ENCODE measurements at regions not wholly inside any gene's neighbourhood (a gene's known extent, or its start where the extent isn't known, plus 50 kb on each side); places are given as distances from the start of the nearest gene placed in this dataset.

DNA sequence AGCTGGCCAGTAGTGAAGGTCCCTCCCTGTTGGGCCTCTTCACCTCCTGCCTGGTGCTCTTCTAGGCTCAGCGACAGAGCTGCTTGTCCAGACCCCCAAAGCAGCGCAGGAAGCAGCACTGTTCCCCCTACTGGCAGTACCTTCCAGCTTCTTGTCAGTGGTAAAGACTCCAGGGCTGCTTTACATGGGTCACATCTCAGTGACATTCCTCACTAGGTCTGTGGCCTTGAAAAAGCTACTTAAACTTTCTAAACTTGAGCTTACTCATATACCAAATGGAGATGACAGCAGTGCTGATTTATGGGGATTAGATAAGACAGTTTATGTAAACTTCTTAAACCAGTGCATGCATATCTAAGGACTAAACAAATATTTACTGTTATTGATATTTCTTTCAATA, 117.3 kb downstream of the FAT4 start:
- DNase-seq (ENCODE audit: low read depth): no peak
- no peak overlapping the region for H3K4me3 ChIP-seq (ENCODE audit: low read depth, low read length)

DNA sequence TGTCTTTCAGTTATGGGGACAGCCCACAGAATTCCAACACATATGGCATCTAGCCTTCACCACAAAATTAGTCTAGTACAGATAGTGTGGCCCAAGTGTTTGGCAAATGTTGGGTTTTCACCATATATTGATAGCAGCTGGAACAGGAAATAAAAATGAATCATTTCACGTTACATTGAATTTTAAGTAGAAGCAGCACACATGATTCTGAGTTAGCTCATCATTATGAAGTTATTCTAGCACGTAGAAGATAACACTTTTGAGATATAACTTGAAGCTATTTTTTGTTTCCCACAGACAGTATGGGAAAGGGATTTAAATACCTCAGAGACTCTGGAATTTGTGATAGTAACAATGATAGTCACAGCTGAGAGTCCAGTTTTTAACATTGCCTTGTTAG, 118.7 kb downstream of the FAT4 start:
- DNase-seq (ENCODE audit: low read depth): peak; percentile 21
- no peak overlapping the region for H3K4me3 ChIP-seq (ENCODE audit: low read depth, low read length)

DNA sequence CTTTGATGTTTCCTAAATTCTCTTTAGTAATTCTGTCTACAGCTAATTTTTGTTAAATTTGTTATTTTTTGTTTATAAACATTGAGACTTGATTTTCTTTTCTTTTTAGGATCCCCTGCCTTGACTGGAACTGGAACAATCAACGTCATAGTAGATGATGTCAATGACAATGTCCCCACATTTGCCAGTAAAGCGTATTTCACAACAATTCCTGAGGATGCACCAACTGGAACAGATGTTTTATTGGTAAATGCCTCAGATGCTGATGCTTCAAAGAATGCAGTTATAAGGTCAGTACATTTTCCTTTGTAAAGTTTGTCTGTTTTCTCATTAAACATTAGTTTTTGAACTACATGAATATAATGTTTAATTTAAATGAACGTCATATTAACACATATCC, 119.4 kb downstream of the FAT4 start:
- peak; percentile 14 for DNase-seq (ENCODE audit: low read depth)

DNA sequence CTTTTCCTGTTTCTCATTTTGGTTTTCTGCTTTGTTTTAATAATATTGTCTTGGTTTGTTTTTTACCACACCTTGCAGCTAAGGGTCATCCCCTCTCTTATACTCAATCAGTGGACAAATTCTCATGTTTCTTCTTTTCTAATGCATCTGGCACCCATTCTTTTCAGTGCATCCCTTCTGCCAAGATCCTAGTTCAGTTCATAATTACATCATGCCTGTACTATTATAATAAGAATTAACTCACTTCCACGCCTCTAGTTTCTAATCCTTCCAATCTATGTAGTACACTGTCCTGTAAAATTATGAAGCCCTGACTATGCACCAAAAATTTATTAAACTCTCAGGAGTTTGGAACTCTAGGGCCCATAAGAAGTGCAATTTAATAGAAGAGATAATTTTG, 126.1 kb downstream of the FAT4 start:
- H3K4me3 ChIP-seq (ENCODE audit: low read depth, low read length): no peak overlapping the region
- DNase-seq (ENCODE audit: low read depth): no peak

More for the DNA sequence above, 119.4 kb downstream of the FAT4 start:
- no peak overlapping the region for H3K4me3 ChIP-seq (ENCODE audit: low read depth, low read length)

DNA sequence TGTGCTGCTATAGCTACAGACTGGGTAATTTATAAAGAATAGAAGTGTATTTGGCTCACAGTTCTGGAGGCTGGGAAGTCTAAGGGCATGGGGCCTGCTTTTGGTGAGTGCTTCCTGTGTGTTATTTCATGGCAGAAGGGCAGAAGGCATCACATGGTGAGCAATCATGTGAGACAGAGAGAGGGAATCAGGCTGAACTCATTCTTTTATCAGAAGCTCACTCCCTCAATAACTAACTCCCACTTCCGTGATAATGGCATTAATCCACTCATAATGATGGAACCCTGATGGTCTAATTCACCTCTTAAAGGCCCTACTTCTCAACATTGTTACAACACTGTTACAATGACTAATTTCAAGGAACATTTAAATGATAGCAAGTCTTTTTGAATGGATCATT, 129.4 kb downstream of the FAT4 start:
- H3K4me3 ChIP-seq (ENCODE audit: low read depth, low read length): no peak overlapping the region
- DNase-seq (ENCODE audit: low read depth): no peak

DNA sequence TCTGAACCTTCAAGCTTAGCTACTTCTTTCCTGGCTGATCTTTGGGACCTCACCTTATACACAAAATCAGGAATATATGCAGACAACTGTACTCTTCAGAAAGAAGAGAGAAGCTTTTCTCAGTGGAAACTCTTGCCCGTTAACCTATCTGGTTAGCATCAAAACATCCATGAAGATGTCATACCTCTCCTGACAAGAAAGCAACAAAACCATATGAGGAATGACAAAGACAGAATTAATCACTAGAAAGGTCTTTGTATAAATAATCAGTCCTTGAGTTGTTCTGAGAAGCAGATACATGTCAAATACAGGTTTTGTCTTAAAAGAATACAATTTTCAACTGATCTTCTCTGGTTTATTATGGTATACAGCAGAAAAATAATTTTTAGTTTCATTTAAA, 130.8 kb downstream of the FAT4 start:
- H3K4me3 ChIP-seq (ENCODE audit: low read depth, low read length): no peak overlapping the region
- no peak for DNase-seq (ENCODE audit: low read depth)

DNA sequence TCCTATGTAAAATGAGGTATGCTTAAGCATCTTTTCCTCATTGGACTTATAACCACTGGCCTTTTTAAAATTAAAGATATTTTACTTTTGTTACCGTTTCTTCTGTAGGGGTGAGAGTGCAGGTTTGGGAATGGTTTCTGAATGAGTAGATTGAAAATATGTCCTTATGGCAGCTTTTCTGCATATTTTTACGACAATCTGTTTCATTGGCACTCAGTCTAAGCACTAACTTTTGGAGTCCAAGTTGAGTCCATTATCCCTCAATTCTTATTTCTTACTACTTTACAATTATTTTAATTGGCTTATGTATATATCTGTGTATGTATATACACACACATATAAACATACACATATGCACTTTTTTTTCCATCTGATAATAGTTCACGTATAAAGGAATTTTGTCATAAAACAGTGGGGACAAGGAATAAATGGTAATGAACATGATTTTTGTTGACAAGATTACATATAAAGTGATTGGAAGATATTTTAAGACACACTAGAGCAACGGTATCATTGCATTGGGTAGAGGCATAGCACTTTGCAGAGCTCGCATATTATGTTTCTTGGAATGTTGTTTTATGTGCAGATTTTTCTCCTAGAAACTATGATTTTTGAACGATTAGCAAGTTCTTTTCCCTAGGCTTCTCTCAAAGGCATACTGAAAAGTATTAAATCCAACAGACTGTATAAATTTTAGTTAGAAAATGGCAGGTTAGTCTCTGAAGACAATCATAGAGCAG, 133.0 kb downstream of the FAT4 start:
- no peak overlapping the region for H3K4me3 ChIP-seq (ENCODE audit: low read depth, low read length)
- no peak for DNase-seq (ENCODE audit: low read depth)

DNA sequence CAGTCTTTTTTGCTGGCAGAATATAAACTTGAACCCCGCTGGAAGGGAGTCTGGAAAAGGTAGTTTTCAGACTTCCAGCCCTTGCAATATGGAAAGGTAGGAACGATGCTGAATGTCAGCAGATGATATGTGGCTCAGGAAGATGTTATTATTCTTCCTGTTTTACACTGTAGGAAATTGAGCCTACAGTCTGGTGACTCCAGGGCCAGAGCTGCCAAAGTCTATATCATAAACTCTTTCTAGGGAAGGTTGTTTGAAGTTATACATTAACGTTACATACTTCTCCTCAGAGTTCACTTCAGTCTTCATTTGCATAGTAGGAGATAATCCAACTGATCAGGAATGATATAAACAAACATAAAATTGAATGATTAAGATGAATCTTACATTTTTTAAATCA, 141.3 kb downstream of the FAT4 start:
- H3K4me3 ChIP-seq (ENCODE audit: low read depth, low read length): no peak overlapping the region
- no peak for DNase-seq (ENCODE audit: low read depth)

DNA sequence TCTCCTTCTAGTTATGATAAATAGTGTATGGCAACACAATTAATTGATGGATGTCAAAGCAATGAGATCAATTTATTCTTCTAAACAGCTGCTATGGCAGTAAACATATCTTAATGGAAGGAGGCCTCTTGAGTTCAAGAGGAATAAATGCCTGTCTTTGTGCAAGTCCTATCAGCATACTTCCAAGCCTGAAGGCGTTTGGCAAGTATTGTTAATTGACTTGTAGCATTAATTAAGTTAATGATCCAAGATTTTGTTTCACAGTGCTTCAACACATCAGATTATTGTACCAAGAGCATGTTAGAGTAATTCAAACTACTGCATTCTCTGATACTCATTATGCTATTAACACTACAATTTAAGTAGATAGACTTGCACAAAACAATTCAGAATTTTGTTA, 144.8 kb downstream of the FAT4 start:
- no peak overlapping the region for H3K4me3 ChIP-seq (ENCODE audit: low read depth, low read length)
- DNase-seq (ENCODE audit: low read depth): no peak

DNA sequence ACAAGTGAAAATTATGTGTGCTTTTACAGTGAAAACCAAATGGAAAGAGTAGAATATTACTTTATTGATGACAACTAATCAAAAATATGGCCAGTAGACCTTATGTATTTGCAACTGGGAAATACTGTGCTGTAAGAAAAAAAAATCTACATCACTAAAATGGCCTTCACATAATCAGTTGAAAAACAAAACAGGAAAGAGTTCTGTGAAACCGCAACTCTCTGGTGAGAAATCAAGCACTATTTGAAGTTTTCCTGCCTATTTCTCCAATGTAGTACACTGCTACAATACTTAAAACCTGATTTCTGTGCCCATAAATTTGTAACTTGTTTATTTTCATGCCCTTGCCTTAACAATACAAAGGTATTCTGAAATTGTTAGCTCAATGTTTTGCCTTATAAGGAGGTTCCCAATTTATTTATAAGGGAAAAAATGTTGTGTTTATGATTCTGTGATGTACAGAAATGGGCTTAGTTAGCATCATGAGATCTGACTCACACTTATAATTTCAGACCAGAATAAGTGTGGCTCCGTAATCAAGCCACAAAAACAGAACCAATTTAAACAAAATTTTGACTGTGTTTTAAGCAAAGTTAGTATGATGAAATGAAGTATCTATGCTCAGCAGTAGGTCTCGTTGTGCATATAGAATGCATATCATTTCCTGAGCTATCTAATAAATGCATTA, 147.1 kb downstream of the FAT4 start:
- DNase-seq (ENCODE audit: low read depth): no peak
- no peak overlapping the region for H3K4me3 ChIP-seq (ENCODE audit: low read depth, low read length)

DNA sequence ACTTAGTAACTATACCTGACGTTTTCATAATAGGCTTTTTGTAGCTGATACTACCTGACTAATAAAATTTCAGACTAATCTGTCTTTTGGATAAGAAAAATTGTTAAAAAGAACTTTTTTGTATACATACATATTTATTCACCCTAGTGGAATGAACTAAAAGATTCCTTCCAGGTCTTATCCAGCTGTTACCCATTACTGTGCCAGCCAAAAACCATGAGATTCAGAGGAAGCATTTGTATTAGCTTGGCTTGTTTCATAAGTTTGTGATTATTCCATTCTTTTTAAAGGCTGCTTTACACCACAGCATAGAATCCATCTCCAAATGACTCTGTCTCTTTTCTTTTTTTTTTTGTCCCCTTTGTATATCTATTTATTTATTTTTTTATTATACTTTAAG, 149.4 kb downstream of the FAT4 start:
- DNase-seq (ENCODE audit: low read depth): no peak
- no peak overlapping the region for H3K4me3 ChIP-seq (ENCODE audit: low read depth, low read length)

DNA sequence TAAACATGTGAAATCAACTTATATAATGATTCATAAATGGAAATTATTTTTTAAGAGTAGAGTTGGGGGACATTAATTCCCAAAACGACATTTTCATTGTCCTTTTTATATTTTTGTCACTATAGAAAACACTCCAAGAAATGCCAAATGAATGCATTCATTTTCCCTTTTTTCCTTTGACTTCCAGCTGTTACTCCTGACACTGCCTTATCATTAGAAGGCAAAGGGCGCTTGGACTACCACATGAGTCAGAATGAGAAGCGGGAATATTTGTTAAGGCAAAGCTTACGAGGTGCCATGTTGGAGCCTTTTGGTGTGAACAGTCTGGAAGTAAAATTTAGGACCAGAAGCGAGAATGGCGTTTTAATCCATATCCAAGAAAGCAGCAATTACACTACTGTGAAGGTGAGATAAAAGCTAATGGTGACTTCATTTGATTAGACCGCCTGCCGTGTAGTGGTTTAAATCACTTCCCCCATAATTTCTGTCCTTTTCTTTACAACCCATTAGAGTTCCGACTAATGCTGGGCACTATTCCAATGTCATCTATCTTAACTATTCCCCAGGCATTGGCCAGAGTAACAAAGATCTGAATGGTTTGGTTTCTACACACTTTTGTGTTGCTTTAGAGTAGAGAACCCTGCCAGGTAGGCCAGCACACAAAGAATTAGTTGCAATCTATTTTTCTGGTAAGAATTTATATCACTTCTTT, 166.7 kb downstream of the FAT4 start:
- H3K4me3 ChIP-seq (ENCODE audit: low read depth, low read length): no peak overlapping the region

DNA sequence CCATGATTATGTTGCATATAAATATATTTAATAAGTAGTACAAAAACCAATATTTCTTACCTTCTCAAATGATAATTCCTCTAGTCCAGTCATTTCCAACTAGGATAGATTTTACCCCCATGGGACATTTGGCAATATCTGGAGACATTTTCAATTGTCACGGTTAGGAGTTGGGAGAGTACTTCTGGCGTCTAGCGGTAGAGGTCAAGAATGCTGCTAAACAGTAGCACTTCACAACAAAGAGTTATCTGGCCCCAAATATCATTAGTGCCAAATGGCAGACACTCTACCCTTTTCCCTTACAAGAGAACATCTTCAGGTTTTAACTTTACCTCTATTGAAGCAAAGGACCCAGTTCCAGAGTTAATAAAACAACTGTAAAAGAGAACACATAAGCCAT, 168.1 kb downstream of the FAT4 start:
- DNase-seq (ENCODE audit: low read depth): no peak
- H3K4me3 ChIP-seq (ENCODE audit: low read depth, low read length): no peak overlapping the region

More for the DNA sequence above, 166.7 kb downstream of the FAT4 start:
- no peak for DNase-seq (ENCODE audit: low read depth)

DNA sequence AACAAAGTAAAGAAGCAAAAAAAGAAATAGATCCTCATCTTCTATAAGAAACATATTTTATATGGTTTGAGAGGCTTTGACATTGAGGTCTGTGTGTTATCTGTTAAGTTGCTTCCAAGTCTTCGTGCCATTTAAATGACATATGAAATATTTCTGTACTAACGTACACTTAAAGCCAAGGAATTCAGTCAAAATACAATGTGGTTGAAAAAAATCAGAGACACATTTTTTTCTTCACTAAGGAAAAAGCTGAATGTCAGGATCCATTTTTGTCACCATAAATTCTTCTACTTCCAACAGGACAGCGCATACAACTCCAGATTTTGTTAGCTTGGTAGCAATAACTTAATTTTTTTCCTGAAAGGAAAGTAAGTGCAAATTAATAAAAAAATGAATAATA, 168.5 kb downstream of the FAT4 start:
- DNase-seq (ENCODE audit: low read depth): no peak
- no peak overlapping the region for H3K4me3 ChIP-seq (ENCODE audit: low read depth, low read length)

DNA sequence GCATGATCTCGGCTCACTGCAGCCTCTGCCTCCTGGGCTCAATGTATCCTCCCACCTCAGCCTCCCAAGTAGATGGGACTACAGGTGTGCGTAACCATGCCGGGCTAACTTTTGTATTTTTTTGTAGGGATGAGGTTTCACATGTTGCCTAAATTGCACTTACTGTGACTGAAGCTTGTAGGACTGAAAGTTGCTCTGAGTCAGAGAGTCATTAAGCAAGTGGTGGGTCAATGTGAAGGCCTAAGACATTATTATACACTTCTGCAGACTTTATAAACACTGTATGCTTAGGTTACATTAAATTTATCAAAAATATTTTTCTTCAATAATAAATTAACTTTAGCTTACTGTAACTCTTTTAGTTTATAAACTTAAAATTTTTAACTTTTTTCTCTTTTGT, 170.2 kb downstream of the FAT4 start:
- no peak for DNase-seq (ENCODE audit: low read depth)
- no peak overlapping the region for H3K4me3 ChIP-seq (ENCODE audit: low read depth, low read length)

DNA sequence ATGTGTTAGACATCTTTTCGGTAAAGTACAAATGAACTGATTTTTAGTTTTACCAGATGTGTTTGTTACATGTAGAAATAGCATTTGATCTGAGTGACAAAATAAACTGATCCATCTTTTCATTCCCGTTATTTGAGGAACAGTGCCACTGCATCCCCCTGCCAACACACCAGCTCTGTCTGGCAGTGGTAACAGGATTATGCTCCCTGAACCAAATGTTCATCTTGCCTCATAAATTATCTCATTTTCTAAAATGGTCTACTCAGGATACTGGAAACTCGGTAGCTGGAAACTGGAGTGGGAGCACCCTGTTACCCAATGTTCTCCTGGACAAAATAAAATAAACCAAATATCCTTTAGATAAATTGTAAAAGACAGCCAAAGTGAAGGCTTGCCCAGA, 171.6 kb downstream of the FAT4 start:
- DNase-seq (ENCODE audit: low read depth): no peak
- H3K4me3 ChIP-seq (ENCODE audit: low read depth, low read length): no peak overlapping the region

DNA sequence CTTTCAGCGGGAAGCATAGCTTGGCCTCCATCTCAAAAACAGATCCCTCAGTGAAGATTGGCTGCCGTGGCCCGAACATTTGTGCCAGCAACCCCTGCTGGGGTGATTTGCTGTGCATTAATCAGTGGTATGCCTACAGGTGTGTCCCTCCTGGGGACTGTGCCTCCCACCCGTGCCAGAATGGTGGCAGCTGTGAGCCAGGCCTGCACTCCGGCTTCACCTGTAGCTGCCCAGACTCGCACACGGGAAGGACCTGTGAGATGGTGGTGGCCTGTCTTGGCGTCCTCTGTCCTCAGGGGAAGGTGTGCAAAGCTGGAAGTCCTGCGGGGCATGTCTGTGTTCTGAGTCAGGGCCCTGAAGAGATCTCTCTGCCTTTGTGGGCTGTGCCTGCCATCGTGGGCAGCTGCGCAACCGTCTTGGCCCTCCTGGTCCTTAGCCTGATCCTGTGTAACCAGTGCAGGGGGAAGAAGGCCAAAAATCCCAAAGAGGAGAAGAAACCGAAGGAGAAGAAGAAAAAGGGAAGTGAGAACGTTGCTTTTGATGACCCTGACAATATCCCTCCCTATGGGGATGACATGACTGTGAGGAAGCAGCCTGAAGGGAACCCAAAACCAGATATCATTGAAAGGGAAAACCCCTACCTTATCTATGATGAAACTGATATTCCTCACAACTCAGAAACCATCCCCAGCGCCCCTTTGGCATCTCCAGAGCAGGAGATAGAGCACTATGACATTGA, 175.4 kb downstream of the FAT4 start:
- no peak for DNase-seq (ENCODE audit: low read depth)
- H3K4me3 ChIP-seq (ENCODE audit: low read depth, low read length): no peak overlapping the region

DNA sequence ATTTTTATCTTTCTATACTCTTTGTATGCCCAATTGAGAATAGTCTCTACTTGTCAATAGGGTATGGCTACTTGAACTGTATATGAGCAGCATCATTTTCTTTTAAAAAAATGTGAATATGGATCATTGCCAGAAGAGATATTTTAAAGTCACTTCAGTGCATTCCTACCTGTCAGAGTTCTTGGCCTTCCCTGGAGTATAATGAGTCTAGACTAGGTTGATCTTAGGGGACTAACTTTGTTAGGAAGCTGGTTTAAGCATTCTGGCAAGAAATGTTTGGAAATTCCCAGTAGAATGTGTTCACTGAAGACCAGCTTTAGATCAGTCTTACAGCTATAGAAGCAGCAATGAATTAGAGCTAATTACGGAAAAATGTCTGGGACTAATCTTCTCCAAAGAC, 178.2 kb downstream of the FAT4 start:
- no peak for DNase-seq (ENCODE audit: low read depth)
- no peak overlapping the region for H3K4me3 ChIP-seq (ENCODE audit: low read depth, low read length)

DNA sequence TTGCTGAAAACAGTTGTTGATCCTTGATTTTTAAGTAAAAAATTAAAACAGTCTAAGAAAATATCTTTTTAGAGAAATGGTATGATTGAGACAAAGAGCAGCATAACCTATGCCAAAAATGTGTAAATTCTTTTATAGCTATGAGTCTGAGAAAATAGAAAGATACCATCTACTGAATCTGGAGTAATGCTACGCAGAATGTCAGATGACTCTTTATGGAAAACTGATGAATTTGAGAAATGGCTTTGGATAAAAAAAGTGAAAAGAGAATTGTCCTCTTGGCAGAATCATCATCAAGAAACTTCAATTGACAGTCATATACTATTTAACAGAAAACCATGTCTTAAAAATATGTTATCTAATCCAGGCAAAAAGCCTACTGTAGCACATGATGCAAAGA, 183.1 kb downstream of the FAT4 start:
- H3K4me3 ChIP-seq (ENCODE audit: low read depth, low read length): no peak overlapping the region
- DNase-seq (ENCODE audit: low read depth): no peak

DNA sequence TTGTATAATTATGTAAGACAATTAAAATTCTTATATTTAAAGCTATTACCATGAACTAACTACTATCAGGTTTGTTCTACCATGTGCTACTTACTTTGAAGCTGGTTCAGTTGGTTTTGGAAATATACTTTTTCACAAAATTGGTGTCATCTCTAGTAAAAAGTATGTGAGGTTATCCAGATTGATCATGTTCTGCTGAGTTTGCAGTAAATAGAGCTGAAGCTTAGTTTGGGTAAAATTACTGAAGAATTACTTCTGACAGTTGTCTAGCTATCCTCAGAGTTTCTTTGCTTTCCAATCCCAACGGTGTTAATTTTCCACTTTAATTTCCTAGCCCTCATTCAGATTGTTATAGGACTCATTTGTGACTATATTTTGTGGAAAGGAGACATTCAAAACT, 184.2 kb downstream of the FAT4 start:
- DNase-seq (ENCODE audit: low read depth): no peak
- no peak overlapping the region for H3K4me3 ChIP-seq (ENCODE audit: low read depth, low read length)
